ENCODE measurements at regions not wholly inside any gene's neighbourhood (a gene's known extent, or its start where the extent isn't known, plus 50 kb on each side); places are given as distances from the start of the nearest gene placed in this dataset.

DNA sequence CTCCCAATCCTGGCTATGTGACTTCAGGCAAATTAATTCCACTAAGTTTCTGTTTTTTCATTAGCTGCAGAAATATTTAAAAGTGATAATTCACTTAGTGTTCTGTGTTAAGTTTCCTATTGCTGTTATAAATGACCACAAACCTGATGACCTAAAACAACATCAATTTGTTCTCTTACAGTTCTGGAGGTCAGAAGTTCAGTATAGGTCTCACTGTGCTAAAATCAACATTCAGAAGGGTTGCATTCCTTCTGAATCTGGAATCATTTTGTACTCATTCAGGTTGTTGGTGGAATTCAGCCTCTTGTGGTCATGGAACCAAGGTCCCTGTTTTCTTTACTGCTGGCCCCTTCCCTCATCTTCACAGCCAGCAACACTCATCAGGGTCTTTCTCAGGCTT, 254.1 kb downstream of the CNTN3 start:
- TF ChIP-seq, protein P1, sequence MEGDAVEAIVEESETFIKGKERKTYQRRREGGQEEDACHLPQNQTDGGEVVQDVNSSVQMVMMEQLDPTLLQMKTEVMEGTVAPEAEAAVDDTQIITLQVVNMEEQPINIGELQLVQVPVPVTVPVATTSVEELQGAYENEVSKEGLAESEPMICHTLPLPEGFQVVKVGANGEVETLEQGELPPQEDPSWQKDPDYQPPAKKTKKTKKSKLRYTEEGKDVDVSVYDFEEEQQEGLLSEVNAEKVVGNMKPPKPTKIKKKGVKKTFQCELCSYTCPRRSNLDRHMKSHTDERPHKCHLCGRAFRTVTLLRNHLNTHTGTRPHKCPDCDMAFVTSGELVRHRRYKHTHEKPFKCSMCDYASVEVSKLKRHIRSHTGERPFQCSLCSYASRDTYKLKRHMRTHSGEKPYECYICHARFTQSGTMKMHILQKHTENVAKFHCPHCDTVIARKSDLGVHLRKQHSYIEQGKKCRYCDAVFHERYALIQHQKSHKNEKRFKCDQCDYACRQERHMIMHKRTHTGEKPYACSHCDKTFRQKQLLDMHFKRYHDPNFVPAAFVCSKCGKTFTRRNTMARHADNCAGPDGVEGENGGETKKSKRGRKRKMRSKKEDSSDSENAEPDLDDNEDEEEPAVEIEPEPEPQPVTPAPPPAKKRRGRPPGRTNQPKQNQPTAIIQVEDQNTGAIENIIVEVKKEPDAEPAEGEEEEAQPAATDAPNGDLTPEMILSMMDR (IDR thresholded peaks at IDR 0.05; ENCODE audit: low read depth, low read length, missing input control): no peak
- TF ChIP-seq, protein P2, sequence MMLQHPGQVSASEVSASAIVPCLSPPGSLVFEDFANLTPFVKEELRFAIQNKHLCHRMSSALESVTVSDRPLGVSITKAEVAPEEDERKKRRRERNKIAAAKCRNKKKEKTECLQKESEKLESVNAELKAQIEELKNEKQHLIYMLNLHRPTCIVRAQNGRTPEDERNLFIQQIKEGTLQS (IDR thresholded peaks at IDR 0.05): no peak
- TF ChIP-seq YY1 (IDR thresholded peaks at IDR 0.05) (peak; percentile 16), EGR1 (IDR thresholded peaks at IDR 0.05; ENCODE audit: low read depth in 2 of 2) (no peak), TAF1 (conservative IDR thresholded peaks at IDR 0.05) (no peak)
- TF ChIP-seq, protein P3, sequence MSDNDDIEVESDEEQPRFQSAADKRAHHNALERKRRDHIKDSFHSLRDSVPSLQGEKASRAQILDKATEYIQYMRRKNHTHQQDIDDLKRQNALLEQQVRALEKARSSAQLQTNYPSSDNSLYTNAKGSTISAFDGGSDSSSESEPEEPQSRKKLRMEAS (IDR thresholded peaks at IDR 0.05): no peak
